ENCODE measurements at regions not wholly inside any gene's neighbourhood (a gene's known extent, or its start where the extent isn't known, plus 50 kb on each side); places are given as distances from the start of the nearest gene placed in this dataset.

GRCh38 chr5:143761663-143762062, 50.3 kb upstream of the HMHB1 start:
- in situ Hi-C loops (cut with HindIII; ENCODE audit: low sequenced_read_pairs), result no loop called here

GRCh38 chr5:143760755-143761154, 51.2 kb upstream of the HMHB1 start:
- in situ Hi-C loops (cut with HindIII; ENCODE audit: low sequenced_read_pairs), result no loop called here

- in situ Hi-C loops (cut with HindIII; ENCODE audit: low sequenced_read_pairs), result no loop called here
Observed at GRCh38 chr5:143760131-143760505, 51.8 kb upstream of the HMHB1 start.

- in situ Hi-C loops (cut with HindIII; ENCODE audit: low sequenced_read_pairs), result no loop called here
Observed at GRCh38 chr5:143759396-143760130, 52.4 kb upstream of the HMHB1 start.

GRCh38 chr5:143758750-143759149, 53.2 kb upstream of the HMHB1 start:
- in situ Hi-C loops (cut with HindIII; ENCODE audit: low sequenced_read_pairs), result no loop called here

GRCh38 chr5:143758015-143758414, 53.9 kb upstream of the HMHB1 start:
- in situ Hi-C loops (cut with HindIII; ENCODE audit: low sequenced_read_pairs), result no loop called here

GRCh38 chr5:143757116-143757515, 54.8 kb upstream of the HMHB1 start:
- in situ Hi-C loops (cut with HindIII; ENCODE audit: low sequenced_read_pairs), result no loop called here

GRCh38 chr5:143755966-143756365, 56.0 kb upstream of the HMHB1 start:
- in situ Hi-C loops (cut with HindIII; ENCODE audit: low sequenced_read_pairs), result no loop called here

GRCh38 chr5:143752165-143752850, 59.7 kb upstream of the HMHB1 start:
- in situ Hi-C loops (cut with HindIII; ENCODE audit: low sequenced_read_pairs), result no loop called here

- in situ Hi-C loops (cut with HindIII; ENCODE audit: low sequenced_read_pairs), result no loop called here
Observed at GRCh38 chr5:143751342-143751741, 60.6 kb upstream of the HMHB1 start.

GRCh38 chr5:143749581-143750205, 62.3 kb upstream of the HMHB1 start:
- in situ Hi-C loops (cut with HindIII; ENCODE audit: low sequenced_read_pairs), result no loop called here

GRCh38 chr5:143748516-143748915, 63.4 kb upstream of the HMHB1 start:
- in situ Hi-C loops (cut with HindIII; ENCODE audit: low sequenced_read_pairs), result no loop called here

GRCh38 chr5:143742951-143743350, 69.0 kb upstream of the HMHB1 start:
- in situ Hi-C loops (cut with HindIII; ENCODE audit: low sequenced_read_pairs), result no loop called here

GRCh38 chr5:143741421-143741820, 70.5 kb upstream of the HMHB1 start:
- in situ Hi-C loops (cut with HindIII; ENCODE audit: low sequenced_read_pairs), result no loop called here

GRCh38 chr5:143740956-143741355, 71.0 kb upstream of the HMHB1 start:
- in situ Hi-C loops (cut with HindIII; ENCODE audit: low sequenced_read_pairs), result no loop called here

- in situ Hi-C loops (cut with HindIII; ENCODE audit: low sequenced_read_pairs), result no loop called here
Observed at GRCh38 chr5:143739746-143740145, 72.2 kb upstream of the HMHB1 start.

- in situ Hi-C loops (cut with HindIII; ENCODE audit: low sequenced_read_pairs), result no loop called here
Observed at GRCh38 chr5:143738417-143739401, 73.3 kb upstream of the HMHB1 start.

GRCh38 chr5:143737062-143737461, 74.9 kb upstream of the HMHB1 start:
- in situ Hi-C loops (cut with HindIII; ENCODE audit: low sequenced_read_pairs), result no loop called here

- in situ Hi-C loops (cut with HindIII; ENCODE audit: low sequenced_read_pairs), result no loop called here
Observed at GRCh38 chr5:143734456-143734780, 77.5 kb upstream of the HMHB1 start.

GRCh38 chr5:143733665-143734455, 78.1 kb upstream of the HMHB1 start:
- in situ Hi-C loops (cut with HindIII; ENCODE audit: low sequenced_read_pairs), result no loop called here
